Endothelial cell of umbilical vein (primary cell): ENCODE measurements at regions not wholly inside any gene's neighbourhood (a gene's known extent, or its start where the extent isn't known, plus 50 kb on each side); places are given as distances from the start of the nearest gene placed in this dataset.

Source experiments
- BruUV-seq: library from RNA; stranded (reverse); fragments of 400-500 nt; replicated peaks from 2 replicates; lab custom pipeline; 2021; lab: Mats Ljungman, UMichigan
- CTCF ChIA-PET: fragments of 300-600, 350-600 bp; sonication (Branson Sonifier 250); formaldehyde crosslinking; loops from one replicate; lab custom pipeline; 2021; ENCODE audit warnings: antibody characterized with exemption, inconsistent platforms; lab: Charles Lee
- POLR2A ChIA-PET: fragments of 300-600, 350-600 bp; sonication (Branson Sonifier 250); formaldehyde crosslinking; loops from one replicate; lab custom pipeline; 2021; ENCODE audit warnings: antibody characterized with exemption, inconsistent platforms; lab: Charles Lee
- DNase-seq: peaks from one replicate; pipeline ENCODE4 v3.0.0-alpha.2; 2011; ENCODE audit warnings: low read depth, low spot score
- FAIRE-seq: peaks from 2 replicates; lab custom pipeline; 2011; peaks lifted over from hg19 to GRCh38; lab: Jason Lieb, UNC
- H2AFZ ChIP-seq: 2 replicates; pipeline ENCODE4 v1.6.0; 2012; ENCODE audit warnings: low read depth, low read length, control low read depth, inconsistent platforms
- H3K27ac ChIP-seq: 2 replicates; pipeline ENCODE4 v1.5.1; 2011; ENCODE audit warnings: low read depth, mild to moderate bottlenecking, control low read depth, low read length, moderate library complexity; ENCODE audit not compliant: insufficient read depth
- H3K27me3 ChIP-seq, 2 experiments: 2 replicates each; pipeline versions ENCODE4 v1.6.0 to v1.6.1; 2011; ENCODE audit warnings: low read length in 2 of 2, mixed read lengths in 1 of 2; ENCODE audit not compliant: control insufficient read depth in 2 of 2, insufficient read depth in 2 of 2
- H3K36me3 ChIP-seq, 2 experiments: 2 replicates in 1 of 2; 3 replicates in 1 of 2; pipeline ENCODE4 v1.5.1; 2011; ENCODE audit warnings: low read length in 2 of 2, mild to moderate bottlenecking in 1 of 2, moderate library complexity in 1 of 2; ENCODE audit not compliant: control insufficient read depth in 2 of 2, insufficient read depth in 2 of 2; ENCODE audit errors: extremely low read depth in 1 of 2
- H3K4me1 ChIP-seq: 3 replicates; pipeline ENCODE4 v1.5.1; 2011; ENCODE audit warnings: mild to moderate bottlenecking, low read length; ENCODE audit not compliant: control insufficient read depth, insufficient read depth; ENCODE audit errors: extremely low read depth
- H3K4me2 ChIP-seq: 2 replicates; pipeline ENCODE4 v1.6.1; 2011; ENCODE audit warnings: low read length, control low read depth, mixed read lengths; ENCODE audit not compliant: insufficient read depth
- H3K4me3 ChIP-seq, 3 experiments: fragments of 200-600 bp in 1 of 3; sonication (generic), shearing (Covaris generic) in 1 of 3; replicated peaks in 1 of 3; 2 replicates each; pipeline ENCODE4 v1.5.1; 2011 to 2016; ENCODE audit warnings: control low read depth in 3 of 3, low read length in 3 of 3, mild to moderate bottlenecking in 2 of 3, inconsistent platforms in 1 of 3, low read depth in 1 of 3, moderate library complexity in 1 of 3; ENCODE audit not compliant: insufficient read depth in 1 of 3
- H3K79me2 ChIP-seq: 2 replicates; pipeline ENCODE4 v1.6.0; 2012; ENCODE audit warnings: low read length, inconsistent platforms; ENCODE audit not compliant: control insufficient read depth, insufficient read depth
- H3K9ac ChIP-seq: replicated peaks from 2 replicates; pipeline ENCODE3; 2011; ENCODE audit warnings: low read length, control low read depth; ENCODE audit not compliant: insufficient read depth; ENCODE audit errors: extremely low read depth
- H3K9me1 ChIP-seq: replicated peaks from 3 replicates; pipeline ENCODE4 v1.6.0; 2011; ENCODE audit warnings: mild to moderate bottlenecking, low read length; ENCODE audit not compliant: control insufficient read depth, insufficient read depth; ENCODE audit errors: extremely low read depth
- H3K9me3 ChIP-seq: replicated peaks from 2 replicates; pipeline ENCODE4 v1.5.1; 2012; ENCODE audit warnings: low read length, inconsistent platforms; ENCODE audit not compliant: control insufficient read depth, insufficient read depth
- H4K20me1 ChIP-seq: replicated peaks from 2 replicates; pipeline ENCODE3; 2011; ENCODE audit warnings: mild to moderate bottlenecking, low read length; ENCODE audit not compliant: control insufficient read depth, insufficient read depth; ENCODE audit errors: extremely low read depth
- GATA2 ChIP-seq: IDR thresholded peaks from 2 replicates; pipeline ENCODE4 v1.7.0; 2011; ENCODE audit warnings: low read depth, mild to moderate bottlenecking, moderate library complexity, mixed read lengths, low read length; ENCODE audit not compliant: insufficient read length, insufficient read depth
- JUN ChIP-seq: IDR thresholded peaks from 2 replicates; pipeline ENCODE4 v1.6.1; 2011; ENCODE audit warnings: borderline replicate concordance, low read depth; ENCODE audit not compliant: insufficient read length, insufficient read depth
- MYC ChIP-seq: IDR thresholded peaks from one replicate; pipeline ENCODE4 v1.6.1; 2011; ENCODE audit warnings: mild to moderate bottlenecking, low read depth, low read length
- POLR2A ChIP-seq: IDR thresholded peaks from 2 replicates; pipeline ENCODE4 v1.6.1; 2012; ENCODE audit warnings: low read depth, mild to moderate bottlenecking, control low read depth, low read length
- POLR2AphosphoS5 ChIP-seq: IDR thresholded peaks from 2 replicates; pipeline ENCODE4 v1.6.1; 2012; ENCODE audit warnings: low read depth, mild to moderate bottlenecking, control low read depth, low read length, moderate library complexity; ENCODE audit not compliant: insufficient read depth
- dilution Hi-C: fragments of 300-500 bp; cut with MboI; formaldehyde crosslinking; loops from one replicate; pipeline ENCODE4 v1.15.0; 2019; ENCODE audit warnings: low sequenced_read_pairs; ENCODE audit not compliant: extremely low pct_ligation_motif_present
- intact Hi-C: fragments of 100-400 bp; cut with micrococcal nuclease; formaldehyde crosslinking; loops from one replicate; pipeline ENCODE4 v1.10.0; 2022
- TF ChIP-seq, protein P1 (sequence below), 2 donors: IDR thresholded peaks; 1 replicate in 1 of 2; 2 replicates in 1 of 2; pipeline ENCODE4 v1.5.1; 2011; ENCODE audit warnings: low read length in 2 of 2, mild to moderate bottlenecking in 2 of 2, moderate library complexity in 2 of 2, control low read depth in 1 of 2, inconsistent platforms in 1 of 2, low read depth in 1 of 2; ENCODE audit not compliant: insufficient read depth in 1 of 2; ENCODE audit errors: extremely low read depth in 1 of 2

DNA sequence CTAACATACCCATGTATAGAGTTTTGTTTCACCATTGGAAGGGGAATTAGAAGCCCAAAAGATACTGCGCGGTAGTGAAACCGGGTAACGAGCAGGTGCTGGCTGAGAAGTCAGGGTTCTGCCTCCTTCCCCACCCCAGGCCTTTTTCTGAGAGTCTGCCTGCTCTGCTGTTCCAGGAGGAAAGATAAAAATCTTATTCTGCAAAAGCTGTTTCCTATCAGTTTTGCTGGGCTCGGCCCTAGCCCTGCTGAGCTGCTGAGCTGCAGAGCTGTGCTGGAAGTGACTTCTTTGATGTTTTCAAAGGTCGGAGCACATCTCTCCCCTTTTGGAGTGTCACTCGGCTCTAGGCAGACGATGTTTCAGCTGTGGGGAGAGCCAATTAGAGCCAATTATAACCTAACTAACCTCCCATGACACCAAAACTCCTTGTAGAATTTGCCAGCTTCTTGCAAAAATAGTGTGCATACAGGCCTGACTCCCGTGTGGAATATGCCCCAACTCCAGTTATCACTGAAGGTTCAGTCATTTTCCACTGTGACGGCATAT lies 59.4 kb downstream of the SPATA19 start:
- Histone ChIP-seq H4K20me1 (no peaks in the 10 kb centered on the region), H3K4me2 (no peak overlapping the region), H2AFZ (no peak overlapping the region), H3K9me1 (no peaks in the 10 kb centered on the region), H3K79me2 (no peaks in the 10 kb centered on the region), H3K27me3 (no peaks in the 10 kb centered on the region), H3K4me1 (no peaks in the 10 kb centered on the region), H3K9ac (no peak overlapping the region), H3K27ac (no peak overlapping the region), H3K9me3 (no peaks in the 10 kb centered on the region), H3K36me3 (no peaks in the 10 kb centered on the region), H3K4me3 (no peak overlapping the region)
- DNase-seq = no peak
- intact Hi-C loops = no loop called here
- dilution Hi-C loops = no loop called here
- BruUV-seq = no TSS peak
- CTCF ChIA-PET = no interaction called here
- TF ChIP-seq POLR2A (no peak), GATA2 (no peak), POLR2AphosphoS5 (no peak), JUN (no peak)
- POLR2A ChIA-PET = no interaction called here
- no peak for FAIRE-seq

DNA sequence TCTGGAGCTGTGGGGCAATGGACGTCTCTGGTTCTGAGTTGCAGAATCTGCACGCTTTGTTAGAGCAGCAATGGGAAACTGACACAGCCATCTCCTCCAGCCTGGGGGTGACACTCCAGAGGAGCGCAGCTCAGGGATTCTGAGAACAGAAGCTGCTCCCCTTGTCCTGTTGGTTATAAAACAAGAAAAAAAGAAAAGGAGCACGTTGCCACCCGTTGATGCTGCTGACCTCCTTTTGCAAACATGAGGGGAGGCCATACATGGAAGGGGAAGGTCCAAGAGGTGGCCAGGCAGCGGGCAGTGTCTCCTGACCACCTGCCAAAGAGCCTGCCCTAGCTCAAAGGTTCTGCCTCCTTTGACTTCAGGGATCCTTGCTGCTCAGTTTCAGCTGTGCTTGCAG lies 61.0 kb downstream of the SPATA19 start:
- intact Hi-C loops = no loop called here
- dilution Hi-C loops = no loop called here
- H3K27me3 ChIP-seq = no peaks in the 10 kb centered on the region
- no peaks in the 10 kb centered on the region for H3K9me1 ChIP-seq
- no peak overlapping the region for H3K4me3 ChIP-seq
- no peak overlapping the region for H3K9ac ChIP-seq
- no peak overlapping the region for H2AFZ ChIP-seq
- ChIA-PET POLR2A (no interaction called here), CTCF (no interaction called here)
- H3K36me3 ChIP-seq = no peaks in the 10 kb centered on the region
- TF ChIP-seq, protein P1, sequence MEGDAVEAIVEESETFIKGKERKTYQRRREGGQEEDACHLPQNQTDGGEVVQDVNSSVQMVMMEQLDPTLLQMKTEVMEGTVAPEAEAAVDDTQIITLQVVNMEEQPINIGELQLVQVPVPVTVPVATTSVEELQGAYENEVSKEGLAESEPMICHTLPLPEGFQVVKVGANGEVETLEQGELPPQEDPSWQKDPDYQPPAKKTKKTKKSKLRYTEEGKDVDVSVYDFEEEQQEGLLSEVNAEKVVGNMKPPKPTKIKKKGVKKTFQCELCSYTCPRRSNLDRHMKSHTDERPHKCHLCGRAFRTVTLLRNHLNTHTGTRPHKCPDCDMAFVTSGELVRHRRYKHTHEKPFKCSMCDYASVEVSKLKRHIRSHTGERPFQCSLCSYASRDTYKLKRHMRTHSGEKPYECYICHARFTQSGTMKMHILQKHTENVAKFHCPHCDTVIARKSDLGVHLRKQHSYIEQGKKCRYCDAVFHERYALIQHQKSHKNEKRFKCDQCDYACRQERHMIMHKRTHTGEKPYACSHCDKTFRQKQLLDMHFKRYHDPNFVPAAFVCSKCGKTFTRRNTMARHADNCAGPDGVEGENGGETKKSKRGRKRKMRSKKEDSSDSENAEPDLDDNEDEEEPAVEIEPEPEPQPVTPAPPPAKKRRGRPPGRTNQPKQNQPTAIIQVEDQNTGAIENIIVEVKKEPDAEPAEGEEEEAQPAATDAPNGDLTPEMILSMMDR (IDR thresholded peaks at IDR 0.05; ENCODE audit: extremely low read depth in 1 of 2, insufficient read depth in 1 of 2, low read depth in 1 of 2, low read length in 2 of 2) = no peak
- TF ChIP-seq MYC (no peak), POLR2AphosphoS5 (no peak)
- no peaks in the 10 kb centered on the region for H4K20me1 ChIP-seq
- H3K4me2 ChIP-seq = no peak overlapping the region
- H3K79me2 ChIP-seq = no peaks in the 10 kb centered on the region
- H3K4me1 ChIP-seq = no peaks in the 10 kb centered on the region
- no peak overlapping the region for H3K27ac ChIP-seq
- no TSS peak for BruUV-seq
- DNase-seq (no peak), FAIRE-seq (no peak)
- no peaks in the 10 kb centered on the region for H3K9me3 ChIP-seq
